ENCODE measurements at regions not wholly inside any gene's neighbourhood (a gene's known extent, or its start where the extent isn't known, plus 50 kb on each side); places are given as distances from the start of the nearest gene placed in this dataset.

DNA sequence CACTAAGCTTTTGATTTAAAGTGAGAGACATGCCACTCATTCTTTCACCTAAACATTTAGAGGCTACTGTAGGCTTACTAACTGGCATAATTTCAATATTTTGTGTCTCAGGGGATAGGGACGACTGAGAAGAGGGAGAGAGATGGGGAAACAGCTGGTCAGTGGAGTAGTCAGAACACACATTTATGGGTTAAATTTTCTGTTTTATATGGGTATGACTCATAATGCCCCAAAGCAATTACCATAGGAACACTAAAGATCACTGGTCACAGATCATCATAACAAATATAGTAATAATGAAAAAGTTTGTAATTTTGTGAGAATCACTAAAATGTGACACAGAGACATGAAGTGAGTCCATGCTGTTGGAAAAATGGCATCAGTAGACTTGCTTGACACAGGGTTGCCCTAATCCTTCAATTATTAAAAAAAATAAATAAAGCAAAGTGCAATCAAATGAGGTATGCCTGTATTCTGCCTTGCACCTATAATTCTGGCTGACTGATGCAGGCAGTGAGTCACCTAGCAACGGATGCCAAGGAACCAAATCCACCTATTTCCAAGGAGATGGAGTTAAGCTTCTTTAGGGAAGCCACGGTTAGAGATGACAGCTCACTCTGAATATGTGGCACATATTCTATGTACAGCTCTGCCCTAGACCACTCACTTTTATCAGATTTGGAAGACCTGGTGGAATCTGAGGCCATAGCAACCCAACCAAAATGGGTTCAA, 166.1 kb downstream of the MARCHF11 start:
- peaks cover 0 to 16% (median 13%) of the 10 kb centered on the region in 3 donors for H3K9me3 ChIP-seq
- intact Hi-C loops (cut with DNase I; ENCODE audit: low total_unique reads), result no loop called here
- no peak overlapping the region for H3K4me3 ChIP-seq
- no peaks in the 10 kb centered on the region for H3K27me3 ChIP-seq
- DNase-seq, result no peak
- no peaks in the 10 kb centered on the region for H3K4me1 ChIP-seq
- no peak overlapping the region for H3K27ac ChIP-seq
- TF ChIP-seq, protein P1, sequence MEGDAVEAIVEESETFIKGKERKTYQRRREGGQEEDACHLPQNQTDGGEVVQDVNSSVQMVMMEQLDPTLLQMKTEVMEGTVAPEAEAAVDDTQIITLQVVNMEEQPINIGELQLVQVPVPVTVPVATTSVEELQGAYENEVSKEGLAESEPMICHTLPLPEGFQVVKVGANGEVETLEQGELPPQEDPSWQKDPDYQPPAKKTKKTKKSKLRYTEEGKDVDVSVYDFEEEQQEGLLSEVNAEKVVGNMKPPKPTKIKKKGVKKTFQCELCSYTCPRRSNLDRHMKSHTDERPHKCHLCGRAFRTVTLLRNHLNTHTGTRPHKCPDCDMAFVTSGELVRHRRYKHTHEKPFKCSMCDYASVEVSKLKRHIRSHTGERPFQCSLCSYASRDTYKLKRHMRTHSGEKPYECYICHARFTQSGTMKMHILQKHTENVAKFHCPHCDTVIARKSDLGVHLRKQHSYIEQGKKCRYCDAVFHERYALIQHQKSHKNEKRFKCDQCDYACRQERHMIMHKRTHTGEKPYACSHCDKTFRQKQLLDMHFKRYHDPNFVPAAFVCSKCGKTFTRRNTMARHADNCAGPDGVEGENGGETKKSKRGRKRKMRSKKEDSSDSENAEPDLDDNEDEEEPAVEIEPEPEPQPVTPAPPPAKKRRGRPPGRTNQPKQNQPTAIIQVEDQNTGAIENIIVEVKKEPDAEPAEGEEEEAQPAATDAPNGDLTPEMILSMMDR (IDR thresholded peaks at IDR 0.05), result no peak
- no peaks in the 10 kb centered on the region for H3K36me3 ChIP-seq

DNA sequence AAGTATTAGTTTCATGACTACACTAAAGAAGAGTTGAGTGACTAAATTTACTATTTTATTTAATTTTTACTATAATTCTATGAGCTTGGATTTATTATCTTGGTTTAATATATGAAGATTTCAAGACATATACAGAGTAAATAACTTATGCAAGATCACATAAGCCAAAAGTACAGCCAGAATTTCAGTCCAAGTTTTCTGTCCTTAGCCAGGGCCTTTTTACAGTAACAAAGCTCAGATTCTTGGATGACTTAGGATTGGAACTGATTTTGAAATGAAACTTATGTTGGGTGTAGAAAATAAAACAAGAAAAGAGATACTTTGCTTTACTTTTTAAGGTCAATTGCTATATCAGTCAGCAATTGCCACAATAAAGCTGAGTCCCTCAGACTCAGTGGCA, 170.3 kb downstream of the MARCHF11 start:
- no peak for DNase-seq
- Histone ChIP-seq H3K4me3 (no peak overlapping the region), H3K27ac (no peak overlapping the region), H3K27me3 (no peaks in the 10 kb centered on the region), H3K36me3 (no peaks in the 10 kb centered on the region), H3K9me3 (peaks cover 0 to 17% (median 13%) of the 10 kb centered on the region in 3 donors), H3K4me1 (no peaks in the 10 kb centered on the region)
- intact Hi-C loops (cut with DNase I; ENCODE audit: low total_unique reads), result no loop called here
- TF ChIP-seq, protein P1 (IDR thresholded peaks at IDR 0.05), result no peak

DNA sequence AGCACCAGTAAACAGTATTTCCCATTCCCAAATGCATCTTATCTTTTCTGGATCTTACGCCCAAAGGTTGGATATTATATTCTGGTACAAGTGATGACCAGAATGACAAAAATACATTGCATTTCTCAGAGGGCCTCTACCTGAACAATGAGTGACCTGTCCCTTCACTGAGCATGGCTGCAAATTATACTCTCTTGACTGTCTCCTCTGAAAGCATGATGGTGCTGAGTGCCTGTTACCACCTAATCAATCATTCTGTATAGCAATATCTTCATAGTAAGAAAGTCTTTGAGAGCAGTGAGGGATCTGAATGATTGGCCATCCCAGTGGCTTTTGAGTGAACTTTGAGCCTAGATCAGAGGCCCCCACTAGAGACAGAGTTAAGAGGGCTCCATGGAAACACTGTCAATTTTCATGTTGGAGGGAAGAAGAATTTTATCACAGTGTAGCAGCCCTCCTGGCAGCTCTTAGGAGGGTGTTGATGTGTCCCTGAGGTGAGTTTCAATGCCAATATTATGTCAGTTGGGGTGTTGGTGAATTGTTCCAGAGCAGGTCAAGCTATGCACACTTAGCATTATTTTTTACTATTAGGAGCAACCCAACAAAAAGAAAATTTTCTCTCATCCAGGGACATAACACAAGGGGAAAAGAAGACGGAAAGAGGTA, 171.7 kb downstream of the MARCHF11 start:
- Histone ChIP-seq H3K4me1 (no peaks in the 10 kb centered on the region), H3K36me3 (no peaks in the 10 kb centered on the region), H3K9me3 (peaks cover 0 to 17% (median 13%) of the 10 kb centered on the region in 3 donors), H3K27me3 (no peaks in the 10 kb centered on the region), H3K27ac (no peak overlapping the region), H3K4me3 (no peak overlapping the region)
- TF ChIP-seq, protein P1 (IDR thresholded peaks at IDR 0.05), result no peak
- DNase-seq, result no peak
- intact Hi-C loops (cut with DNase I; ENCODE audit: low total_unique reads), result no loop called here

DNA sequence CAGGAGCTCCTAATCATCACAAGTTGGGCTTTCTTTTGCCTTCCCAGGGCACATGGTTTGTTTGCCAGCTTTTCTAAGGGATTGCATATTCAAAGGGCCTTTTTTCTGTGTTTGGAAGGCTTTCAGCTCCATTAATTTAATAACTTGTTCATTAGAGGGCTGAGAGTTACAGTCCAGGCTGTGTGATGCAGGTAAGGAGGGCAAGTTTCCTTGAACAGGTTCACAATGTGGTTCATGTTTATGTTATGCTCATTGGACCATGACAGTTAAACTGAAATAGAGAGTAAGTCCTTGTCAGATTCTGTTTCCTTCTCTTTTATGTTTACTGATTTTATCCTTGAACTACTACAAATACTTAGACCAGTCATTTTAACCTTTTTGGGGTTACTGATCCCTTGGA, 174.4 kb downstream of the MARCHF11 start:
- no peak overlapping the region for H3K27ac ChIP-seq
- H3K4me1 ChIP-seq, result no peaks in the 10 kb centered on the region
- intact Hi-C loops (cut with DNase I; ENCODE audit: low total_unique reads), result no loop called here
- H3K27me3 ChIP-seq, result peaks cover 0 to 6% of the 10 kb centered on the region in 2 donors
- DNase-seq, result no peak
- no peak overlapping the region for H3K4me3 ChIP-seq
- H3K36me3 ChIP-seq, result no peaks in the 10 kb centered on the region
- H3K9me3 ChIP-seq, result peaks cover 0 to 14% (median 13%) of the 10 kb centered on the region in 3 donors
- TF ChIP-seq, protein P1 (IDR thresholded peaks at IDR 0.05), result no peak

DNA sequence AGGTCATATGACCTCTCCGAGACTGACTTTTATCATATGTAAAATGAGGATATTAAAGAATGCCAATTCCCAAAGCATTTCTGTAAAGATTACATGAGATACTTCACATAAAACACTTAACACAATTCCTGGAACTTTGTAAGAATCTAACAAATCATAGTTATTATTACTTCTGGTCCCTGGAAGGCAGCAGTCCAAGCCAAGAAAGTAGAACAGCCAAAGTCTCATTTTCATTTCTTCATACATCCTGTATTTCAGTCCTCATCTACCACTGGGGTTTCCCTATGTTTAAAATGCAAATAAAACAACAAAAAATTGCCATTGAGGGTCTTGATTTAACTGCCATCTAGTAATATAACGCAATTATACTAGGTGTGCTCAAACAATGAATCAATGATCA, 179.5 kb downstream of the MARCHF11 start:
- H3K4me3 ChIP-seq, result no peak overlapping the region
- H3K36me3 ChIP-seq, result no peaks in the 10 kb centered on the region
- TF ChIP-seq, protein P1 (IDR thresholded peaks at IDR 0.05), result no peak
- no peak for DNase-seq
- no peaks in the 10 kb centered on the region for H3K9me3 ChIP-seq
- H3K27me3 ChIP-seq, result peaks cover 0 to 6% of the 10 kb centered on the region in 2 donors
- intact Hi-C loops (cut with DNase I; ENCODE audit: low total_unique reads), result no loop called here
- no peak overlapping the region for H3K27ac ChIP-seq
- no peaks in the 10 kb centered on the region for H3K4me1 ChIP-seq
